ENCODE measurements at regions not wholly inside any gene's neighbourhood (a gene's known extent, or its start where the extent isn't known, plus 50 kb on each side); places are given as distances from the start of the nearest gene placed in this dataset.

DNA sequence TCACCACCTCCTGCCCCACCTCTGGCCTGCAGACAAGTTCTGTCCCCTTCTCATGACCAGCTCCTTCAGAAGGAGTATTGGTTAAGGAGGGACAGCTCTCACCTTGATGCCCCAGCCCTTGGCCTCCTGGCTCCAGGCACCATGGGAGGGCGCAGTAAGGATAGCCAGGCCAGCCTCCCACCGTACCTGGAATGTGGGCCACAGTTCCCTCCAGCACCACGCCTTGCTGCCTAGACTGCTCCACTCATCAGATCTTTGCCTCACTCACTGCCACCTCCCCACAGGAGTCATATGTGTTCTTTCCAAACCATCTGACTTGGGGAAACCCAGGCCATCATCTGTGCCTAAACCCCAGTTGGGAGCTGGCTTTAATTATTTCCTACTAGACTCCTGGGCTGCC lies 97.0 kb downstream of the CCDC185 start:
- DNase-seq (ENCODE audit: low read depth, low spot score) (no peak), ATAC-seq (no peak), FAIRE-seq (no peak)
- no TSS peak for BruUV-seq (replicated peaks)
- Histone ChIP-seq H3K9ac (ENCODE audit: control insufficient read depth, insufficient read depth, low read length) (no peak overlapping the region), H3K36me3 (ENCODE audit: control insufficient read depth in 2 of 2, insufficient read depth in 2 of 2, low read length in 1 of 2) (no peaks in the 10 kb centered on the region), H3K79me2 (ENCODE audit: control insufficient read depth, insufficient read depth, low read length) (no peaks in the 10 kb centered on the region), H4K20me1 (ENCODE audit: control insufficient read depth, insufficient read depth) (no peaks in the 10 kb centered on the region), H3K4me2 (ENCODE audit: control insufficient read depth, insufficient read depth) (no peak overlapping the region), H3K4me3 (no peak overlapping the region), H3K27me3 (replicated peaks in 1 of 2; ENCODE audit: control insufficient read depth in 2 of 2, insufficient read depth in 2 of 2, low read length in 1 of 2) (peaks cover 0 to 1% of the 10 kb centered on the region in 2 experiments; a peak in 2 of 4 replicates), H3K4me1 (ENCODE audit: control insufficient read depth, insufficient read depth, low read length) (no peaks in the 10 kb centered on the region), H3K27ac (ENCODE audit: control insufficient read depth, insufficient read depth) (no peak overlapping the region), H3K9me3 (replicated peaks; ENCODE audit: control insufficient read depth, insufficient read depth, low read length) (no peaks in the 10 kb centered on the region), H2AFZ (ENCODE audit: control insufficient read depth, low read depth, low read length) (no peak overlapping the region)
- CTCF ChIA-PET = interaction anchor here (0.5 kb wide), 1 partner anchor 1675 kb away, joined by 3 read pairs; no protein-coding TSS in a partner anchor
- SMC1A ChIA-PET (ENCODE audit: uncharacterized antibody, unreplicated experiment) = no interaction called here
- in situ Hi-C loops (cut with MboI) (no loop called here), intact Hi-C loops (cut with micrococcal nuclease; ENCODE audit: unreplicated experiment) (no loop called here)
- POLR2A ChIA-PET = no interaction called here
- WGBS (ENCODE audit: insufficient coverage, insufficient replicate concordance, low lambda C conversion rate, missing lambda C conversion rate) = 27% methylated on average over 3 of the region's 3 CpGs
- RAD21 ChIA-PET (ENCODE audit: unreplicated experiment) = no interaction called here
- TF ChIP-seq, protein P1, sequence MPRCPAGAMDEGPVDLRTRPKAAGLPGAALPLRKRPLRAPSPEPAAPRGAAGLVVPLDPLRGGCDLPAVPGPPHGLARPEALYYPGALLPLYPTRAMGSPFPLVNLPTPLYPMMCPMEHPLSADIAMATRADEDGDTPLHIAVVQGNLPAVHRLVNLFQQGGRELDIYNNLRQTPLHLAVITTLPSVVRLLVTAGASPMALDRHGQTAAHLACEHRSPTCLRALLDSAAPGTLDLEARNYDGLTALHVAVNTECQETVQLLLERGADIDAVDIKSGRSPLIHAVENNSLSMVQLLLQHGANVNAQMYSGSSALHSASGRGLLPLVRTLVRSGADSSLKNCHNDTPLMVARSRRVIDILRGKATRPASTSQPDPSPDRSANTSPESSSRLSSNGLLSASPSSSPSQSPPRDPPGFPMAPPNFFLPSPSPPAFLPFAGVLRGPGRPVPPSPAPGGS (IDR thresholded peaks at IDR 0.05; ENCODE audit: borderline replicate concordance, insufficient read depth, low read depth, low read length, poor library complexity, severe bottlenecking) = no peak
- TF ChIP-seq JUNB (IDR thresholded peaks at IDR 0.05) (no peak), SP1 (IDR thresholded peaks at IDR 0.05; ENCODE audit: low read depth, low read length) (no peak), SMARCA5 (IDR thresholded peaks at IDR 0.05) (no peak), BCL11A (IDR thresholded peaks at IDR 0.05; ENCODE audit: low read depth, low read length) (no peak), STAT1 (conservative IDR thresholded peaks at IDR 0.05) (no peak), SPI1 (IDR thresholded peaks at IDR 0.05; ENCODE audit: borderline replicate concordance, insufficient read depth, low read depth, low read length) (no peak), WRNIP1 (IDR thresholded peaks at IDR 0.05; ENCODE audit: borderline replicate concordance, low read depth, low read length) (no peak), SREBF2 (IDR thresholded peaks at IDR 0.05; ENCODE audit: low read length) (no peak), GATAD2B (conservative IDR thresholded peaks at IDR 0.05; ENCODE audit: low read depth) (no peak), ZBED1 (IDR thresholded peaks at IDR 0.05; ENCODE audit: borderline replicate concordance) (no peak), MTA3 (IDR thresholded peaks at IDR 0.05; ENCODE audit: borderline replicate concordance, low read length) (no peak), FOS (IDR thresholded peaks at IDR 0.05; ENCODE audit: borderline replicate concordance, extremely low read depth, insufficient read length) (no peak)
- TF ChIP-seq, protein P2, sequence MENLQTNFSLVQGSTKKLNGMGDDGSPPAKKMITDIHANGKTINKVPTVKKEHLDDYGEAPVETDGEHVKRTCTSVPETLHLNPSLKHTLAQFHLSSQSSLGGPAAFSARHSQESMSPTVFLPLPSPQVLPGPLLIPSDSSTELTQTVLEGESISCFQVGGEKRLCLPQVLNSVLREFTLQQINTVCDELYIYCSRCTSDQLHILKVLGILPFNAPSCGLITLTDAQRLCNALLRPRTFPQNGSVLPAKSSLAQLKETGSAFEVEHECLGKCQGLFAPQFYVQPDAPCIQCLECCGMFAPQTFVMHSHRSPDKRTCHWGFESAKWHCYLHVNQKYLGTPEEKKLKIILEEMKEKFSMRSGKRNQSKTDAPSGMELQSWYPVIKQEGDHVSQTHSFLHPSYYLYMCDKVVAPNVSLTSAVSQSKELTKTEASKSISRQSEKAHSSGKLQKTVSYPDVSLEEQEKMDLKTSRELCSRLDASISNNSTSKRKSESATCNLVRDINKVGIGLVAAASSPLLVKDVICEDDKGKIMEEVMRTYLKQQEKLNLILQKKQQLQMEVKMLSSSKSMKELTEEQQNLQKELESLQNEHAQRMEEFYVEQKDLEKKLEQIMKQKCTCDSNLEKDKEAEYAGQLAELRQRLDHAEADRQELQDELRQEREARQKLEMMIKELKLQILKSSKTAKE (IDR thresholded peaks at IDR 0.05; ENCODE audit: low read depth, poor library complexity, severe bottlenecking) = no peak
- TF ChIP-seq, protein P3, sequence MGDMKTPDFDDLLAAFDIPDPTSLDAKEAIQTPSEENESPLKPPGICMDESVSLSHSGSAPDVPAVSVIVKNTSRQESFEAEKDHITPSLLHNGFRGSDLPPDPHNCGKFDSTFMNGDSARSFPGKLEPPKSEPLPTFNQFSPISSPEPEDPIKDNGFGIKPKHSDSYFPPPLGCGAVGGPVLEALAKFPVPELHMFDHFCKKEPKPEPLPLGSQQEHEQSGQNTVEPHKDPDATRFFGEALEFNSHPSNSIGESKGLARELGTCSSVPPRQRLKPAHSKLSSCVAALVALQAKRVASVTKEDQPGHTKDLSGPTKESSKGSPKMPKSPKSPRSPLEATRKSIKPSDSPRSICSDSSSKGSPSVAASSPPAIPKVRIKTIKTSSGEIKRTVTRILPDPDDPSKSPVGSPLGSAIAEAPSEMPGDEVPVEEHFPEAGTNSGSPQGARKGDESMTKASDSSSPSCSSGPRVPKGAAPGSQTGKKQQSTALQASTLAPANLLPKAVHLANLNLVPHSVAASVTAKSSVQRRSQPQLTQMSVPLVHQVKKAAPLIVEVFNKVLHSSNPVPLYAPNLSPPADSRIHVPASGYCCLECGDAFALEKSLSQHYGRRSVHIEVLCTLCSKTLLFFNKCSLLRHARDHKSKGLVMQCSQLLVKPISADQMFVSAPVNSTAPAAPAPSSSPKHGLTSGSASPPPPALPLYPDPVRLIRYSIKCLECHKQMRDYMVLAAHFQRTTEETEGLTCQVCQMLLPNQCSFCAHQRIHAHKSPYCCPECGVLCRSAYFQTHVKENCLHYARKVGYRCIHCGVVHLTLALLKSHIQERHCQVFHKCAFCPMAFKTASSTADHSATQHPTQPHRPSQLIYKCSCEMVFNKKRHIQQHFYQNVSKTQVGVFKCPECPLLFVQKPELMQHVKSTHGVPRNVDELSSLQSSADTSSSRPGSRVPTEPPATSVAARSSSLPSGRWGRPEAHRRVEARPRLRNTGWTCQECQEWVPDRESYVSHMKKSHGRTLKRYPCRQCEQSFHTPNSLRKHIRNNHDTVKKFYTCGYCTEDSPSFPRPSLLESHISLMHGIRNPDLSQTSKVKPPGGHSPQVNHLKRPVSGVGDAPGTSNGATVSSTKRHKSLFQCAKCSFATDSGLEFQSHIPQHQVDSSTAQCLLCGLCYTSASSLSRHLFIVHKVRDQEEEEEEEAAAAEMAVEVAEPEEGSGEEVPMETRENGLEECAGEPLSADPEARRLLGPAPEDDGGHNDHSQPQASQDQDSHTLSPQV (IDR thresholded peaks at IDR 0.05) = no peak
- TF ChIP-seq, protein P4, sequence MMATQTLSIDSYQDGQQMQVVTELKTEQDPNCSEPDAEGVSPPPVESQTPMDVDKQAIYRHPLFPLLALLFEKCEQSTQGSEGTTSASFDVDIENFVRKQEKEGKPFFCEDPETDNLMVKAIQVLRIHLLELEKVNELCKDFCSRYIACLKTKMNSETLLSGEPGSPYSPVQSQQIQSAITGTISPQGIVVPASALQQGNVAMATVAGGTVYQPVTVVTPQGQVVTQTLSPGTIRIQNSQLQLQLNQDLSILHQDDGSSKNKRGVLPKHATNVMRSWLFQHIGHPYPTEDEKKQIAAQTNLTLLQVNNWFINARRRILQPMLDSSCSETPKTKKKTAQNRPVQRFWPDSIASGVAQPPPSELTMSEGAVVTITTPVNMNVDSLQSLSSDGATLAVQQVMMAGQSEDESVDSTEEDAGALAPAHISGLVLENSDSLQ (IDR thresholded peaks at IDR 0.05) = no peak
